K562 (cell line): ENCODE measurements at regions not wholly inside any gene's neighbourhood (a gene's known extent, or its start where the extent isn't known, plus 50 kb on each side); places are given as distances from the start of the nearest gene placed in this dataset.

Source experiments
- CHD2 ChIP-seq: IDR thresholded peaks from 2 replicates; pipeline ENCODE4 v1.6.1; 2011; ENCODE audit warnings: low read depth, low read length
- CTCF ChIP-seq, 3 experiments: IDR thresholded peaks in 2 of 3; conservative IDR thresholded peaks in 1 of 3; 2 replicates each; pipeline ENCODE4 v1.5.1; 2011 to 2012; ENCODE audit warnings: low read length in 3 of 3, mild to moderate bottlenecking in 3 of 3, control low read depth in 2 of 3, improper control_type of control experiment in 1 of 3, inconsistent platforms in 1 of 3, low read depth in 1 of 3, mixed read lengths in 1 of 3, moderate library complexity in 1 of 3; ENCODE audit not compliant: insufficient read depth in 2 of 3
- EZH2 ChIP-seq: IDR thresholded peaks from 2 replicates; pipeline ENCODE4 v1.6.1; 2012; ENCODE audit warnings: low read depth, mild to moderate bottlenecking, inconsistent platforms, low read length, borderline replicate concordance
- PHTF2 ChIP-seq: fragments of 250-450 bp; sonication (Bioruptor Pico); IDR thresholded peaks from 2 replicates; pipeline ENCODE4 v1.5.0; 2021; ENCODE audit warnings: mild to moderate bottlenecking
- TF ChIP-seq, protein P1 (sequence below): sonication (generic); formaldehyde crosslinking; IDR thresholded peaks from 2 replicates; pipeline ENCODE4 v1.8.1; 2023; ENCODE audit warnings: mild to moderate bottlenecking, missing genetic modification reagents

DNA sequence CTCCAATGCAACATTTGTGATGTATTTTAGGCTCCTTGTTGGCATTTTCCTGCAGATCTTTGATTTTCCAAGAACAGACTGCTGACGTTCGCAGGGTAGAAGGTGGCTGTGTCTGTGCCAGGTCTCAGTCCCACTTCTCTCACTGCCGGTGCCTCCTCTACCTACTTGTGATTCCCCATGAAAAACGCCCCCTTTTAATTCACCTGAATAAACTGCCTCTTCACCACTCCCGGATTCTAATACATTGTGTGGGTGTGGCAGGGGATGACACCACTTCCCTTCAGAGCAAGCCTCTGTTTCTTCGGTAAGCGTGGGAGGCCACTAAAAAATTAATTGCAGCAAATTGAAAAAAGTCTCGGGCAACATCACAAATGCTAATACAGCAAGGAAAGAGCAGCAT, 96.1 kb upstream of the FAM9B start:
- TF ChIP-seq EZH2 = no peak
- TF ChIP-seq PHTF2 = no peak
- TF ChIP-seq CHD2 = no peak
- TF ChIP-seq, protein P1, sequence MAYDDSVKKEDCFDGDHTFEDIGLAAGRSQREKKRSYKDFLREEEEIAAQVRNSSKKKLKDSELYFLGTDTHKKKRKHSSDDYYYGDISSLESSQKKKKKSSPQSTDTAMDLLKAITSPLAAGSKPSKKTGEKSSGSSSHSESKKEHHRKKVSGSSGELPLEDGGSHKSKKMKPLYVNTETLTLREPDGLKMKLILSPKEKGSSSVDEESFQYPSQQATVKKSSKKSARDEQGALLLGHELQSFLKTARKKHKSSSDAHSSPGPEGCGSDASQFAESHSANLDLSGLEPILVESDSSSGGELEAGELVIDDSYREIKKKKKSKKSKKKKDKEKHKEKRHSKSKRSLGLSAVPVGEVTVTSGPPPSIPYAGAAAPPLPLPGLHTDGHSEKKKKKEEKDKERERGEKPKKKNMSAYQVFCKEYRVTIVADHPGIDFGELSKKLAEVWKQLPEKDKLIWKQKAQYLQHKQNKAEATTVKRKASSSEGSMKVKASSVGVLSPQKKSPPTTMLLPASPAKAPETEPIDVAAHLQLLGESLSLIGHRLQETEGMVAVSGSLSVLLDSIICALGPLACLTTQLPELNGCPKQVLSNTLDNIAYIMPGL (CRISPR knock-in tag) = no peak
- no peak for TF ChIP-seq CTCF (IDR thresholded peaks at IDR 0.05 in 2 of 3, conservative IDR thresholded peaks at IDR 0.05 in 1 of 3; ENCODE audit: insufficient read depth in 2 of 3, low read depth in 1 of 3, low read length in 3 of 3)
